Mucosa of descending colon (tissue), 3 donors: ENCODE measurements at regions not wholly inside any gene's neighbourhood (a gene's known extent, or its start where the extent isn't known, plus 50 kb on each side); places are given as distances from the start of the nearest gene placed in this dataset.
"Not testable (repeated sequence)": the region's sequence is repeated elsewhere in the genome, so short reads cannot be mapped to it uniquely, and the experiment has no call there.

ENCODE experiments used
- ATAC-seq: fragments of 200-7000 bp; cut with Tn5 transposase; one replicate; pipeline ENCODE4 v1.9.1; 2020; ENCODE audit warnings: mild to moderate bottlenecking, moderate library complexity
- DNase-seq, 3 donors: peaks; one replicate each; pipeline ENCODE4 v3.0.0-alpha.2; 2020
- H3K36me3 ChIP-seq: fragments of 200-600 bp; one replicate; pipeline ENCODE4 v1.8.0; 2021; ENCODE audit warnings: low read depth, mild to moderate bottlenecking
- H3K4me1 ChIP-seq: fragments of 200-600 bp; one replicate; pipeline ENCODE4 v1.8.0; 2021; ENCODE audit warnings: low read depth, mild to moderate bottlenecking
- H3K4me3 ChIP-seq: fragments of 200-600 bp; one replicate; pipeline ENCODE4 v1.8.0; 2021; ENCODE audit warnings: mild to moderate bottlenecking
- H3K9me3 ChIP-seq: fragments of 200-600 bp; one replicate; pipeline ENCODE4 v1.8.0; 2021; ENCODE audit warnings: mild to moderate bottlenecking
- intact Hi-C, 2 donors: fragments of 100-400 bp; cut with DNase I in 1 of 2; cut with micrococcal nuclease in 1 of 2; formaldehyde crosslinking; loops; one replicate each; pipeline versions ENCODE4 v1.11.0 to v1.11.1; 2022; cut with DNase I, micrococcal nuclease
- TF ChIP-seq, protein P1 (sequence below): fragments of 200-600 bp; IDR thresholded peaks from one replicate; pipeline ENCODE4 v1.8.0; 2022; ENCODE audit warnings: antibody characterized with exemption, mild to moderate bottlenecking
- donor health status: DM: no; HTN: no; CAD: no; lungs with moderate emphysema.
- donor health status: DM: no; HTN: no; CAD: no.
- donor health status: DM: no; HTN: yes; CAD: no.

- ATAC-seq (no peak), DNase-seq (no peak)
- intact Hi-C loops: no loop called here
- TF ChIP-seq, protein P1, sequence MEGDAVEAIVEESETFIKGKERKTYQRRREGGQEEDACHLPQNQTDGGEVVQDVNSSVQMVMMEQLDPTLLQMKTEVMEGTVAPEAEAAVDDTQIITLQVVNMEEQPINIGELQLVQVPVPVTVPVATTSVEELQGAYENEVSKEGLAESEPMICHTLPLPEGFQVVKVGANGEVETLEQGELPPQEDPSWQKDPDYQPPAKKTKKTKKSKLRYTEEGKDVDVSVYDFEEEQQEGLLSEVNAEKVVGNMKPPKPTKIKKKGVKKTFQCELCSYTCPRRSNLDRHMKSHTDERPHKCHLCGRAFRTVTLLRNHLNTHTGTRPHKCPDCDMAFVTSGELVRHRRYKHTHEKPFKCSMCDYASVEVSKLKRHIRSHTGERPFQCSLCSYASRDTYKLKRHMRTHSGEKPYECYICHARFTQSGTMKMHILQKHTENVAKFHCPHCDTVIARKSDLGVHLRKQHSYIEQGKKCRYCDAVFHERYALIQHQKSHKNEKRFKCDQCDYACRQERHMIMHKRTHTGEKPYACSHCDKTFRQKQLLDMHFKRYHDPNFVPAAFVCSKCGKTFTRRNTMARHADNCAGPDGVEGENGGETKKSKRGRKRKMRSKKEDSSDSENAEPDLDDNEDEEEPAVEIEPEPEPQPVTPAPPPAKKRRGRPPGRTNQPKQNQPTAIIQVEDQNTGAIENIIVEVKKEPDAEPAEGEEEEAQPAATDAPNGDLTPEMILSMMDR: no peak
- Histone ChIP-seq H3K9me3 (no peaks in the 10 kb centered on the region), H3K4me3 (no peak overlapping the region), H3K36me3 (no peaks in the 10 kb centered on the region), H3K4me1 (no peaks in the 10 kb centered on the region)
Measured at GRCh38 chr10:3958472-3958996, 173.5 kb upstream of the KLF6 start.

GRCh38 chr10:3955955-3956617 lies 171.1 kb upstream of the KLF6 start:
- DNase-seq (no peak), ATAC-seq (no peak)
- TF ChIP-seq, protein P1: no peak
- H3K9me3 ChIP-seq: no peaks in the 10 kb centered on the region
- H3K4me1 ChIP-seq: no peaks in the 10 kb centered on the region
- no peaks in the 10 kb centered on the region for H3K36me3 ChIP-seq
- intact Hi-C loops: no loop called here
- H3K4me3 ChIP-seq: no peak overlapping the region

DNA sequence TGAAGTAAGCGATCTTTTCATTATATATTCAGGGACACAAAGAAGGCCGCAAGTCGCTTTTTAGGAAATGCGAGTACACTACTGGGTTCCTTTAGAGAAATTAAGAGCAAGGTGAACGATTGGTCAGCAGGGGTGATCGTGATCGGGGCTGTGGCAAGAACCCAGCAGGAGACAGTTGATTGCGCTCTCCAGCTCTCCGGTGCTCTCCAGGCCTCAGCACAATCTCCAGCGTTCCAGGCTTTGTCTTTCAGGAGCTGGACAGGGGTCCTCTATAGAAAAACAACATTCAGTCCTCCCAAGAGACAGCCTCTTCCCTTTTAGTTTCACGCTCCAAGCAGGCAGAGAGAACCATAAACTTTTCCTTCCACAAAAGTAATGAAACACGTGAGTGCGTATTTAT lies 170.5 kb upstream of the KLF6 start:
- ATAC-seq (no peak), DNase-seq (no peak)
- Histone ChIP-seq H3K4me3 (no peak overlapping the region), H3K36me3 (no peaks in the 10 kb centered on the region), H3K9me3 (no peaks in the 10 kb centered on the region), H3K4me1 (no peaks in the 10 kb centered on the region)
- intact Hi-C loops: no loop called here
- TF ChIP-seq, protein P1: no peak

DNA sequence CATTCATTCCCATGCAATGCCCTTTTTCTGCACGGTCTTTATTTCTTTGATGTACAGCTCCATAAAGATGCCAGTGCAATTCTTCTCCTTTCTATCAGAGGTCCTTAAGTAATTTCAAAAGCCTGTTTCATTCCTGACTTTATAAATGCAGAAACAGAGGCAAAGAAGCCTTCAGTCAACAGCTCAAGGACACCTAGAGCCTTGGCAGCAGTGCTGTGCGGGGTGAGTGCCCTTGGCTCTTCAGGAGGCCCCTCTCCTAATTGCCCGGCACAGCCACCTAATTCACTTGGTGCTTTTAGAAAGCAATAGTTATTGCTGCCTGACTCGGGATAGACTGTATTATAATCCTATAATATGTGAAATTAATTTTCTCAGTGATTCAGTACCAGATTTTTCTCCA lies 169.6 kb upstream of the KLF6 start:
- DNase-seq (no peak), ATAC-seq (no peak)
- Histone ChIP-seq H3K4me1 (no peaks in the 10 kb centered on the region), H3K4me3 (no peak overlapping the region), H3K36me3 (no peaks in the 10 kb centered on the region), H3K9me3 (no peaks in the 10 kb centered on the region)
- TF ChIP-seq, protein P1: no peak
- intact Hi-C loops: no loop called here

GRCh38 chr10:3954007-3954406 lies 169.0 kb upstream of the KLF6 start:
- intact Hi-C loops, DNase-seq, H3K4me3 ChIP-seq: not testable (repeated sequence)

GRCh38 chr10:3951993-3952392 lies 167.0 kb upstream of the KLF6 start:
- H3K4me1 ChIP-seq: no peaks in the 10 kb centered on the region
- no peaks in the 10 kb centered on the region for H3K36me3 ChIP-seq
- ATAC-seq (peak; percentile 29), DNase-seq (no peak)
- H3K9me3 ChIP-seq: no peaks in the 10 kb centered on the region
- intact Hi-C loops: no loop called here
- H3K4me3 ChIP-seq: no peak overlapping the region
- TF ChIP-seq, protein P1: no peak

More at GRCh38 chr10:3954007-3954406, 169.0 kb upstream of the KLF6 start:
- not testable (repeated sequence) for ATAC-seq, H3K9me3 ChIP-seq, H3K4me1 ChIP-seq, H3K36me3 ChIP-seq
